ENCODE measurements at regions not wholly inside any gene's neighbourhood (a gene's known extent, or its start where the extent isn't known, plus 50 kb on each side); places are given as distances from the start of the nearest gene placed in this dataset.

GRCh38 chr11:45383224-45383623 is 97.1 kb upstream of the SYT13 start:
- no peak for TF ChIP-seq CTCF (IDR thresholded peaks at IDR 0.05)
- TF ChIP-seq POLR2A (IDR thresholded peaks at IDR 0.05), result no peak
